CD14-positive monocyte (primary cell): ENCODE measurements at regions not wholly inside any gene's neighbourhood (a gene's known extent, or its start where the extent isn't known, plus 50 kb on each side); places are given as distances from the start of the nearest gene placed in this dataset.

Experiments used
- DNase-seq, 3 donors: peaks; one replicate each; pipeline ENCODE4 v3.0.0-alpha.2; 2011 to 2022
- H2AFZ ChIP-seq: 2 replicates; pipeline ENCODE4 v1.6.0; 2012; ENCODE audit warnings: mild to moderate bottlenecking, low read depth, low read length, inconsistent platforms; ENCODE audit not compliant: insufficient read depth, poor library complexity, severe bottlenecking
- H3K27ac ChIP-seq, 2 donors: 1 replicate in 1 of 2; 2 replicates in 1 of 2; pipeline ENCODE4 v1.5.1; 2012 to 2013; ENCODE audit warnings: low read length in 2 of 2, control low read depth in 1 of 2, inconsistent platforms in 1 of 2, low read depth in 1 of 2, mild to moderate bottlenecking in 1 of 2
- H3K27me3 ChIP-seq, 2 donors: one replicate each; pipeline versions ENCODE4 v1.6.0 to v1.6.1; 2011 to 2013; ENCODE audit warnings: low read length in 2 of 2; ENCODE audit not compliant: control insufficient read depth in 2 of 2, insufficient read depth in 2 of 2
- H3K36me3 ChIP-seq, 2 donors: replicated peaks in 1 of 2; 1 replicate in 1 of 2; 2 replicates in 1 of 2; pipeline versions ENCODE4 v1.5.1 to v1.6.1; 2012 to 2013; ENCODE audit warnings: low read length in 2 of 2, control low read depth in 1 of 2, inconsistent platforms in 1 of 2, mild to moderate bottlenecking in 1 of 2; ENCODE audit not compliant: insufficient read depth in 2 of 2, control insufficient read depth in 1 of 2
- H3K4me1 ChIP-seq, 2 donors: 1 replicate in 1 of 2; 2 replicates in 1 of 2; pipeline versions ENCODE4 v1.5.1 to v1.6.1; 2012 to 2013; ENCODE audit warnings: low read length in 2 of 2, control low read depth in 1 of 2, inconsistent platforms in 1 of 2, mild to moderate bottlenecking in 1 of 2, moderate library complexity in 1 of 2; ENCODE audit not compliant: insufficient read depth in 2 of 2, control insufficient read depth in 1 of 2
- H3K4me2 ChIP-seq: replicated peaks from 2 replicates; pipeline ENCODE3; 2012; ENCODE audit warnings: low read length, moderate library complexity, mild to moderate bottlenecking; ENCODE audit not compliant: poor library complexity, severe bottlenecking; ENCODE audit errors: extremely low read depth
- H3K4me3 ChIP-seq, 3 experiments: fragments of 200-600 bp in 1 of 3; sonication (generic) in 1 of 3; replicated peaks in 1 of 3; 1 replicate in 2 of 3; 2 replicates in 1 of 3; pipeline ENCODE4 v1.5.1; 2011 to 2013; ENCODE audit warnings: low read length in 3 of 3, mild to moderate bottlenecking in 3 of 3, control low read depth in 2 of 3, low read depth in 2 of 3, inconsistent platforms in 1 of 3, moderate library complexity in 1 of 3
- H3K79me2 ChIP-seq: 2 replicates; pipeline ENCODE4 v1.6.0; 2012; ENCODE audit warnings: mild to moderate bottlenecking, control low read depth, inconsistent platforms, low read length, moderate library complexity; ENCODE audit not compliant: insufficient read depth
- H3K9ac ChIP-seq: 2 replicates; pipeline ENCODE4 v1.6.0; 2017; ENCODE audit warnings: low read length, mild to moderate bottlenecking; ENCODE audit not compliant: insufficient read depth, poor library complexity, severe bottlenecking
- H3K9me3 ChIP-seq, 2 donors: replicated peaks in 1 of 2; 1 replicate in 1 of 2; 2 replicates in 1 of 2; pipeline versions ENCODE4 v1.5.1 to v1.6.1; 2012 to 2013; ENCODE audit warnings: low read length in 2 of 2, control low read depth in 1 of 2; ENCODE audit not compliant: control insufficient read depth in 1 of 2, insufficient read depth in 1 of 2
- H4K20me1 ChIP-seq: 2 replicates; pipeline ENCODE4 v1.6.0; 2012; ENCODE audit warnings: mild to moderate bottlenecking, low read length, control low read depth, moderate library complexity; ENCODE audit not compliant: insufficient read depth
- H3K27ac Mint-ChIP-seq, 7 donors: one replicate each; pipeline ENCODE4 v1.8.0; 2020; ENCODE audit warnings: mild to moderate bottlenecking in 7 of 7, mixed read lengths in 7 of 7, moderate library complexity in 6 of 7, inconsistent platforms in 2 of 7
- H3K27me3 Mint-ChIP-seq, 3 donors: one replicate each; pipeline ENCODE4 v1.8.0; 2021 to 2022; ENCODE audit warnings: low read depth in 3 of 3, mild to moderate bottlenecking in 3 of 3, mixed read lengths in 3 of 3, moderate library complexity in 3 of 3, inconsistent platforms in 1 of 3
- H3K36me3 Mint-ChIP-seq, 2 donors: one replicate each; pipeline ENCODE4 v1.8.0; 2020; ENCODE audit warnings: mixed read lengths in 2 of 2, inconsistent platforms in 1 of 2, mild to moderate bottlenecking in 1 of 2
- H3K4me1 Mint-ChIP-seq: one replicate; pipeline ENCODE4 v1.8.0; 2020; ENCODE audit warnings: mild to moderate bottlenecking, mixed read lengths
- H3K4me3 Mint-ChIP-seq, 2 donors: one replicate each; pipeline ENCODE4 v1.8.0; 2020; ENCODE audit warnings: mild to moderate bottlenecking in 2 of 2, mixed read lengths in 2 of 2, moderate library complexity in 1 of 2
- H3K9me3 Mint-ChIP-seq, 7 donors: one replicate each; pipeline ENCODE4 v1.8.0; 2020 to 2022; ENCODE audit warnings: mixed read lengths in 7 of 7, mild to moderate bottlenecking in 6 of 7, moderate library complexity in 6 of 7, inconsistent platforms in 2 of 7
- WGBS: methylation state at CpG from one replicate; pipeline ENCODE4 v1.1.5; 2013; ENCODE audit warnings: missing lambda C conversion rate; ENCODE audit not compliant: insufficient coverage; 5-methylcytosine and 5-hydroxymethylcytosine counted together
- intact Hi-C, 2 donors: fragments of 100-400 bp; cut with micrococcal nuclease; formaldehyde crosslinking; loops; one replicate each; pipeline versions ENCODE4 v1.15.0 to v1.15.1; 2023
- TF ChIP-seq, protein P1 (sequence below): fragments of 200-600 bp; IDR thresholded peaks from one replicate; pipeline ENCODE4 v1.8.0; 2022; ENCODE audit warnings: antibody characterized with exemption, mild to moderate bottlenecking

DNA sequence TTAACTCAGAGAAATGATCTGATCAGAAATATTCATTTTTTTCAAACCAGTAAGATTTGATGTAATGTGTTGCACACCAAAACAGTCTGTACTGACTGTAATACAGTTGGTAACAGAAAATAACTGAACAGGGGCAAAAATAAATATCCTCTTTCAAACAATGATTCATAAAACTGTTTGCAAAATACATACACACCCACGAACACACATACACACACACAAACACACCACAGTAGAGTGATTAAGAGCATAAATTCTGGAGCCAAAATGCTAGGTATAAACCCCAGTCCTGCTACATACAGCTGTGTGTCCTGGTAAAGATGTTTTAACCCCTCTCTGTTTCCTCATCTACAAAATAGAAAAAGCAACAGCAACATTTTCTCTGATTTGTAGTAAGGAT lies 376.6 kb downstream of the PDGFC start:
- H3K4me1 Mint-ChIP-seq, result peaks cover 14% of the 10 kb centered on the region
- no peak overlapping the region for H3K27ac ChIP-seq
- H3K9me3 ChIP-seq, result no peaks in the 10 kb centered on the region
- no CpG with 5 or more reads among the region's 1 CpG for WGBS
- no peaks in the 10 kb centered on the region for H3K36me3 Mint-ChIP-seq
- H3K4me1 ChIP-seq, result peaks cover 8 to 13% of the 10 kb centered on the region in 2 donors
- H3K9me3 Mint-ChIP-seq, result peaks cover 0 to 3% (median 0%) of the 10 kb centered on the region in 7 donors
- no peak overlapping the region for H3K4me3 Mint-ChIP-seq
- no peaks in the 10 kb centered on the region for H3K27me3 Mint-ChIP-seq
- TF ChIP-seq, protein P1, sequence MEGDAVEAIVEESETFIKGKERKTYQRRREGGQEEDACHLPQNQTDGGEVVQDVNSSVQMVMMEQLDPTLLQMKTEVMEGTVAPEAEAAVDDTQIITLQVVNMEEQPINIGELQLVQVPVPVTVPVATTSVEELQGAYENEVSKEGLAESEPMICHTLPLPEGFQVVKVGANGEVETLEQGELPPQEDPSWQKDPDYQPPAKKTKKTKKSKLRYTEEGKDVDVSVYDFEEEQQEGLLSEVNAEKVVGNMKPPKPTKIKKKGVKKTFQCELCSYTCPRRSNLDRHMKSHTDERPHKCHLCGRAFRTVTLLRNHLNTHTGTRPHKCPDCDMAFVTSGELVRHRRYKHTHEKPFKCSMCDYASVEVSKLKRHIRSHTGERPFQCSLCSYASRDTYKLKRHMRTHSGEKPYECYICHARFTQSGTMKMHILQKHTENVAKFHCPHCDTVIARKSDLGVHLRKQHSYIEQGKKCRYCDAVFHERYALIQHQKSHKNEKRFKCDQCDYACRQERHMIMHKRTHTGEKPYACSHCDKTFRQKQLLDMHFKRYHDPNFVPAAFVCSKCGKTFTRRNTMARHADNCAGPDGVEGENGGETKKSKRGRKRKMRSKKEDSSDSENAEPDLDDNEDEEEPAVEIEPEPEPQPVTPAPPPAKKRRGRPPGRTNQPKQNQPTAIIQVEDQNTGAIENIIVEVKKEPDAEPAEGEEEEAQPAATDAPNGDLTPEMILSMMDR, result no peak
- H3K27me3 ChIP-seq, result no peaks in the 10 kb centered on the region
- no peak overlapping the region for H3K27ac Mint-ChIP-seq
- H3K4me2 ChIP-seq, result no peak overlapping the region
- intact Hi-C loops, result no loop called here
- peak overlapping the region; percentile 39 for H2AFZ ChIP-seq
- no peaks in the 10 kb centered on the region for H3K79me2 ChIP-seq
- H4K20me1 ChIP-seq, result no peaks in the 10 kb centered on the region
- no peak overlapping the region for H3K4me3 ChIP-seq
- no peak for DNase-seq
- no peak overlapping the region for H3K9ac ChIP-seq
- no peaks in the 10 kb centered on the region for H3K36me3 ChIP-seq

DNA sequence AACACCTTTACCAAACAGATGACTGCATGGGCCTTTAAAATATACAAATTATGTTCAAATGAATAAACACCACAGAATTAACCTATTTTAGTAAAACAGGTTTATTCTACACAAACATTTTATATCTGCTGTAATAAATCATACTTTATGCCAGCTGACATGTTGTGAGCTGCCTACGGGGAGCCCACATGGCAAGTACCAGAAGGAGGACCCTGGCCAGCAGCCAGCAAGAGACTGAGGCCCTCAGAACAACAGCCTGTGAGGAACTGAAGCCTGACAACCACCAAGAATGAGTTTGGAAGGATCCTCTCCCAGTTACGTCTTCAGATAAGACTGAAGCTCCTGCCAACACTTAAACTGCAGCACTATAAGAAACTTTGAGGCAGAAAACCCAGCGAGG lies 377.0 kb downstream of the PDGFC start:
- TF ChIP-seq, protein P1, result no peak
- Histone ChIP-seq H2AFZ (peak overlapping the region; percentile 39), H3K27me3 (no peaks in the 10 kb centered on the region), H3K79me2 (no peaks in the 10 kb centered on the region), H3K36me3 (no peaks in the 10 kb centered on the region), H3K9ac (no peak overlapping the region), H3K4me3 (no peak overlapping the region), H3K9me3 (no peaks in the 10 kb centered on the region), H4K20me1 (no peaks in the 10 kb centered on the region), H3K4me2 (no peak overlapping the region), H3K27ac (no peak overlapping the region), H3K4me1 (peaks cover 8 to 13% of the 10 kb centered on the region in 2 donors)
- no peaks in the 10 kb centered on the region for H3K36me3 Mint-ChIP-seq
- no peak for DNase-seq
- no peaks in the 10 kb centered on the region for H3K27me3 Mint-ChIP-seq
- peaks cover 14% of the 10 kb centered on the region for H3K4me1 Mint-ChIP-seq
- intact Hi-C loops, result no loop called here
- H3K4me3 Mint-ChIP-seq, result peak overlapping the region in 1 of 2 donors; percentile 11
- peaks cover 0 to 1% (median 0%) of the 10 kb centered on the region in 7 donors for H3K9me3 Mint-ChIP-seq
- WGBS, result 0% methylated on average over 1 of the region's 3 CpGs
- peak overlapping the region in 1 of 7 donors; percentile 68 for H3K27ac Mint-ChIP-seq
